Body of pancreas (tissue), 4 donors: ENCODE measurements at regions not wholly inside any gene's neighbourhood (a gene's known extent, or its start where the extent isn't known, plus 50 kb on each side); places are given as distances from the start of the nearest gene placed in this dataset.

Experiments
- ATAC-seq: fragments of 150-250 bp; one replicate; pipeline ENCODE4 v1.9.1; 2016
- DNase-seq, 4 donors: peaks; one replicate each; pipeline ENCODE4 v3.0.0-alpha.2; 2019
- H3K27ac ChIP-seq, 4 donors: fragments of 200-600 bp; sonication (generic); 1 replicate in 3 of 4; 2 replicates in 1 of 4; pipeline versions ENCODE4 v1.5.1 to v1.6.1; 2016 to 2019; ENCODE audit warnings: mild to moderate bottlenecking in 1 of 4, mixed read lengths in 1 of 4, moderate library complexity in 1 of 4
- H3K27me3 ChIP-seq, 2 donors: fragments of 200-600 bp; sonication (generic); one replicate each; pipeline ENCODE4 v1.6.0; 2016; ENCODE audit warnings: mild to moderate bottlenecking in 1 of 2
- H3K36me3 ChIP-seq, 2 donors: fragments of 200-600 bp; sonication (generic); replicated peaks in 1 of 2; 2 replicates each; pipeline ENCODE4 v1.5.1; 2016; ENCODE audit warnings: low read depth in 2 of 2; ENCODE audit not compliant: insufficient read depth in 1 of 2
- H3K4me1 ChIP-seq: fragments of 200-600 bp; sonication (generic); one replicate; pipeline ENCODE4 v1.6.0; 2016
- H3K4me3 ChIP-seq, 2 donors: fragments of 200-600 bp; sonication (generic); 1 replicate in 1 of 2; 2 replicates in 1 of 2; pipeline ENCODE4 v1.5.1; 2016 to 2019
- H3K9me3 ChIP-seq, 3 donors: fragments of 200-600 bp; sonication (generic); 1 replicate in 2 of 3; 2 replicates in 1 of 3; pipeline ENCODE4 v1.5.1; 2016
- POLR2A ChIP-seq, 3 donors: fragments of 450-650 bp; IDR thresholded peaks; one replicate each; pipeline ENCODE4 v1.6.1; 2016; ENCODE audit warnings: antibody characterized with exemption in 3 of 3, mild to moderate bottlenecking in 2 of 3
- WGBS, 2 donors: methylation state at CpG; one replicate each; pipeline ENCODE4 v1.1.5; 2017; 5-methylcytosine and 5-hydroxymethylcytosine counted together
- intact Hi-C: fragments of 100-400 bp; cut with DNase I; formaldehyde crosslinking; loops from one replicate; pipeline ENCODE4 v1.15.1; 2023
- TF ChIP-seq, protein P1 (sequence below), 7 experiments: fragments of 450-650 bp in 4 of 7; fragments of 200-600 bp in 3 of 7; sonication (generic) in 3 of 7; IDR thresholded peaks; one replicate each; pipeline ENCODE4 v1.5.1; 2016 to 2019; ENCODE audit warnings: antibody characterized with exemption in 7 of 7

DNA sequence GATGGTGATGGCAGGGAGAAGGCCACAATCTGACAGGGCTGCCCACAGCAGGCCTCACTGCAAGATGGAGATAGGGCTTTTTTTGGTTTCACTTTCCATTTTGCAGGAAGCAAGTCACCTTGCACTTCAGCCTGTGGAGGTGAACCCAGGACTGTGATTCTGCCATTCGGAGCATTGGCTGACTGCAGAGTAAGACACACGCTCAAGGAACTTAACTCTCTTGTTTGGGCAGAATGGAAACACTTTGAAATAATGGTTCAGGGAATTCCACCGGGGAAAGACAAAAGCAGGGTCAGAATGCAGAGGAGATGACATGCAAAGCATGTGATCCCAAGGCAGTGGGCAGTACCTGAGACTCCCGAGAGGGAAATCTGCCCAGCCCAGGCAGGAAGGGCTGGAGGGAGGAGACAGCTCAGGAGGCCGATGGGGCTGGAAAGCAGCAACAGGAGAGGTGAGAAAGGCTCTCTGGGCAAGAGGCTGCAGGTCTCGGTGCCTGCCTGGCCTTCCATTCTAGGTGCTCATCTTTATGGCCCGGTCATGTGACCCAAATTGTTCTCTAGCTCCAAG, 58.7 kb upstream of the PRMT8 start:
- TF ChIP-seq, protein P1, sequence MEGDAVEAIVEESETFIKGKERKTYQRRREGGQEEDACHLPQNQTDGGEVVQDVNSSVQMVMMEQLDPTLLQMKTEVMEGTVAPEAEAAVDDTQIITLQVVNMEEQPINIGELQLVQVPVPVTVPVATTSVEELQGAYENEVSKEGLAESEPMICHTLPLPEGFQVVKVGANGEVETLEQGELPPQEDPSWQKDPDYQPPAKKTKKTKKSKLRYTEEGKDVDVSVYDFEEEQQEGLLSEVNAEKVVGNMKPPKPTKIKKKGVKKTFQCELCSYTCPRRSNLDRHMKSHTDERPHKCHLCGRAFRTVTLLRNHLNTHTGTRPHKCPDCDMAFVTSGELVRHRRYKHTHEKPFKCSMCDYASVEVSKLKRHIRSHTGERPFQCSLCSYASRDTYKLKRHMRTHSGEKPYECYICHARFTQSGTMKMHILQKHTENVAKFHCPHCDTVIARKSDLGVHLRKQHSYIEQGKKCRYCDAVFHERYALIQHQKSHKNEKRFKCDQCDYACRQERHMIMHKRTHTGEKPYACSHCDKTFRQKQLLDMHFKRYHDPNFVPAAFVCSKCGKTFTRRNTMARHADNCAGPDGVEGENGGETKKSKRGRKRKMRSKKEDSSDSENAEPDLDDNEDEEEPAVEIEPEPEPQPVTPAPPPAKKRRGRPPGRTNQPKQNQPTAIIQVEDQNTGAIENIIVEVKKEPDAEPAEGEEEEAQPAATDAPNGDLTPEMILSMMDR (IDR thresholded peaks at IDR 0.05): no peak
- TF ChIP-seq POLR2A (IDR thresholded peaks at IDR 0.05): no peak
- H3K4me1 ChIP-seq: no peaks in the 10 kb centered on the region
- no peaks in the 10 kb centered on the region for H3K27me3 ChIP-seq
- DNase-seq (peak in 1 of 4 donors; percentile 14), ATAC-seq (peak; percentile 21)
- no peak overlapping the region for H3K4me3 ChIP-seq
- intact Hi-C loops: no loop called here
- no peak overlapping the region for H3K27ac ChIP-seq
- 74 to 77% methylated on average over 7 of the region's 7 CpGs for WGBS, 2 donors
- no peaks in the 10 kb centered on the region for H3K36me3 ChIP-seq
- H3K9me3 ChIP-seq: no peaks in the 10 kb centered on the region

DNA sequence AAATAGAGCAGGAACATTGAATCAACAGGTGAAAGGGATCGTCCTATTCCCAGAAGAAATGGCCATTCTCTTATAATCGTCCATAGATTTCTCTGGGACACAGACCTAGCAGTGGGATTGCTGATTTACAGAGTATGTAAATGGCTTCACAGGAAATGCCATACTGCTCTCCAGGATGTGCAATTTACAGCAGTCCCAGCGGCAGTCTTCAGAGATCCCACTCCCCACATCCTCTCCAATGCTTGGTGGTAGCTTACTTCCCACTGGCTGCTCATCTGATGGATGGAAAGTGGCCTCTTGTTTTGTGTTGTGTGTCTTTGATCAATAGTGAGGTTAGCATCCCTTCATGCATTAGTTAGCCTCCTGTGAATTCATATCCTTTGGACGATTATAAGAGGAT, 58.1 kb upstream of the PRMT8 start:
- whole genome bisulfite sequencing, 2 donors: 60 to 67% methylated on average over 4 of the region's 4 CpGs
- intact Hi-C loops: no loop called here
- ATAC-seq: no peak

DNA sequence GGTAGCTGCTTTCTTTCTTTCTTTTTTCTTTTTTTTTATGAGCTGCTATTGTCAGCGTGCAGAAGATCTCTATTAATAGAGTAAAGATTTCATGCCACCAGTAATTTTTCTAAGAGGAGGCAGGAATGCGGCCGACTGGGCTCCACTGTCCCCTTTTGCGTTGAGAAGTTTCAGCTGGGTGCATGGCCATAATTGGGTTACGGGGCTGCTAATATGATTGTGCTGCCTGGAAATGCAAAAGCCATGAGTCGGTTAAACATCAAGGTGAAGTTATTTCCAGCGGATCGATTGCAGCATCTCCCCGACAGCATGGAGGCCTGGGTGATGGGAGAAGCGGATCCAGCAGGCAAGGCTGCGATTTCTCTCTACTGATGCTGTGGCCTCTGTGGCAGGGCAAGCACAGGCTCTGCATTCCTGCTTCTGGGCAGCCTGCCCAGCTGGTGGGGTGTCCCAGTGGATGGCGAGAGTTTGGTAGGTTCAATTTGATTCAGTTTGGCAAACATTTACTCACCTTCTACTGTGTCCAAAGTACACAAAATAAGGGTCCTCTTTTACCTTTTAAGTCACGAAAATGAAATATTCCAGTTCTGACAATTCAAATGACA, 54.4 kb upstream of the PRMT8 start:
- DNase-seq (peak in 2 of 4 donors; percentile 22 to 33), ATAC-seq (no peak)
- Histone ChIP-seq H3K36me3 (no peaks in the 10 kb centered on the region), H3K27ac (no peak overlapping the region), H3K4me1 (no peaks in the 10 kb centered on the region), H3K9me3 (no peaks in the 10 kb centered on the region), H3K27me3 (no peaks in the 10 kb centered on the region), H3K4me3 (no peak overlapping the region)
- intact Hi-C loops: no loop called here
- WGBS, 2 donors: 65 to 69% methylated on average over 11 to 13 of the region's 13 CpGs
- TF ChIP-seq, protein P1 (IDR thresholded peaks at IDR 0.05): no peak
- TF ChIP-seq POLR2A (IDR thresholded peaks at IDR 0.05): no peak

More for the DNA sequence above, 58.1 kb upstream of the PRMT8 start:
- no peaks in the 10 kb centered on the region for H3K9me3 ChIP-seq
- TF ChIP-seq, protein P1 (IDR thresholded peaks at IDR 0.05): no peak
- no peak for TF ChIP-seq POLR2A (IDR thresholded peaks at IDR 0.05)
- no peaks in the 10 kb centered on the region for H3K4me1 ChIP-seq
- H3K27ac ChIP-seq: no peak overlapping the region
- H3K4me3 ChIP-seq: no peak overlapping the region
- H3K36me3 ChIP-seq: no peaks in the 10 kb centered on the region
- DNase-seq: no peak
- H3K27me3 ChIP-seq: no peaks in the 10 kb centered on the region

DNA sequence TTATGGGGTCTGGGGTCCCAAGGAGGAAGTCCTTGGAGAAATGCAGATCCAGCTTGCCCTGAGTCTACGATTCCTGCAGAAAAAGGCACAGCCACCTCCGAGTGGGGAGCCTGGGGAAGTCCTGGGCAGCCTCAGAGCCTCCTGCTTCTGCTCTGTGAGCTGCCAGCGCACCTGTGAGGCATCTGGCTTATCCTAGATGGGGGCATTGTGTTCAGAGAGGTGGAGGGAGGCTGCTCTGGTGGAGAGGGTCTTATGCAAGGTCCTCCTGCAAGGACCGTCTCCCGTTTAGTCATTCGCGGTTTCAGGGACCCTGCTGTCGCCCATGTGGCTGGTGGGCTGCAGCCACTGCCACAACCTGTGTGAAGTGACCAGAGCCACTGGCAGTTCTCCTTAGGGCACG, 53.0 kb upstream of the PRMT8 start:
- no peaks in the 10 kb centered on the region for H3K9me3 ChIP-seq
- ATAC-seq: no peak
- no peak overlapping the region for H3K27ac ChIP-seq
- DNase-seq: no peak
- WGBS, 2 donors: 91% methylated on average over 9 of the region's 9 CpGs
- H3K36me3 ChIP-seq: no peaks in the 10 kb centered on the region
- intact Hi-C loops: no loop called here
- no peak overlapping the region for H3K4me3 ChIP-seq
- TF ChIP-seq, protein P1 (IDR thresholded peaks at IDR 0.05): no peak
- TF ChIP-seq POLR2A (IDR thresholded peaks at IDR 0.05): no peak
- no peaks in the 10 kb centered on the region for H3K27me3 ChIP-seq
- no peaks in the 10 kb centered on the region for H3K4me1 ChIP-seq

DNA sequence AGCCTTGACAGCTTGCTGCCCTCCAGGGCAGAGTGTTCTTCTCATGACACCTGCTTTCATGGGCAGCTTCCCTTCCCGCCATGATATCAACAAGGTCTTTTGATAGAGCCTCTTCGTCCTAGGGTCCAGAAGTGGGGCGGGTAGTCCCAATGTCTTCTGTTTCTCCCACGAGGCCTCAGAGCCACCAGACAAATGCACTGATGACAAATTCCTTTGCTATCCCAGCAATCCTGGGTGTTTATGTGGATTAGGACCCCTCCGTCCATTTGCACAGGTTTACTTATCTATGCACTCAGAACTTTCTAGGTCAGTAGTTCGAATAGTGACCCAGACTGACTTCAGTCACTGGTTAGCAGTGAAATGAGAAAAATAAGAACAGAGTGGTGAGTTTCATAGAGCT, 52.6 kb upstream of the PRMT8 start:
- H3K36me3 ChIP-seq: no peaks in the 10 kb centered on the region
- TF ChIP-seq POLR2A (IDR thresholded peaks at IDR 0.05): no peak
- TF ChIP-seq, protein P1 (IDR thresholded peaks at IDR 0.05): no peak
- 87 to 89% methylated on average over 6 of the region's 6 CpGs for WGBS, 2 donors
- H3K27me3 ChIP-seq: no peaks in the 10 kb centered on the region
- no peak overlapping the region for H3K27ac ChIP-seq
- H3K4me1 ChIP-seq: no peaks in the 10 kb centered on the region
- intact Hi-C loops: no loop called here
- ATAC-seq: no peak
- H3K9me3 ChIP-seq: no peaks in the 10 kb centered on the region
- no peak for DNase-seq
- no peak overlapping the region for H3K4me3 ChIP-seq
